ENCODE measurements at regions not wholly inside any gene's neighbourhood (a gene's known extent, or its start where the extent isn't known, plus 50 kb on each side); places are given as distances from the start of the nearest gene placed in this dataset.

DNA sequence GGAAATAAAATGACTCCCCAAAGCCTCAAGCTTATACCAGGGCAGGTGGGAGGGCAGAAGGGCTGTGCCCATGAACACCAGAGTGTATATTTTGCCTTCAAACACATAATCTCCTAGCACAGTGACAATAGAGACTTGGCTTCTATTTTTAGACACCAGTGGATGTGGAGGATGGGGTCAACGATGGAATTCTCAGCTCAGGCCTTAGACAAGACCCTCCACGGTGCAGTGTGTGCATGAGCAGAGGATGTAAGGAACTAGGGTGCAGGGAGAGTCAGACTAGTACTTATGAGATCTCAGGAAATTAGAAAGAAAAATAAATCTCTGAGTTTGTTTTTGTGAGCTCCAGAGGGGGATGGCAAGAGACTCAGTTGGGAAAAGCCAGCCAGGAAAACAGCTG is 113.6 kb upstream of the CADM1 start:
- in situ Hi-C loops (cut with HindIII; ENCODE audit: low pct_unique_long_range_greater_than_20kb, low sequenced_read_pairs), result no loop called here
- ChIA-PET CTCF (no interaction called here), POLR2A (no interaction called here)
- intact Hi-C loops (cut with micrococcal nuclease; ENCODE audit: unreplicated experiment), result no loop called here
- no peak for TF ChIP-seq SIN3A (IDR thresholded peaks at IDR 0.05; ENCODE audit: borderline replicate concordance, insufficient read depth, low read depth, low read length)
- no peak for DNase-seq (ENCODE audit: low read depth, low spot score)
- no peaks in the 10 kb centered on the region for H3K4me1 ChIP-seq (ENCODE audit: control insufficient read depth, insufficient read depth, low read length)
- BruUV-seq (replicated peaks), result no TSS peak
- no peak overlapping the region for H3K27ac ChIP-seq (ENCODE audit: low read length)
- no peaks in the 10 kb centered on the region for H3K9me3 ChIP-seq (ENCODE audit: control insufficient read depth, insufficient read depth, low read depth, low read length)
- no peak overlapping the region for H3K4me3 ChIP-seq (ENCODE audit: low read depth in 2 of 2, low read length in 2 of 2)
- ATAC-seq, result no peak
- H3K36me3 ChIP-seq (ENCODE audit: control insufficient read depth, insufficient read depth, low read length), result no peaks in the 10 kb centered on the region
- H3K27me3 ChIP-seq (ENCODE audit: control insufficient read depth, insufficient read depth, low read length), result no peaks in the 10 kb centered on the region

GRCh38 chr11:115616971-115617370 is 112.8 kb upstream of the CADM1 start:
- CTCF ChIA-PET, result no interaction called here

More at GRCh38 chr11:115616971-115617370, 112.8 kb upstream of the CADM1 start:
- no peak overlapping the region for H3K4me3 ChIP-seq (ENCODE audit: low read depth in 2 of 2, low read length in 2 of 2)
- in situ Hi-C loops (cut with HindIII; ENCODE audit: low pct_unique_long_range_greater_than_20kb, low sequenced_read_pairs), result no loop called here
- H3K4me1 ChIP-seq (ENCODE audit: control insufficient read depth, insufficient read depth, low read length), result no peaks in the 10 kb centered on the region
- DNase-seq (ENCODE audit: low read depth, low spot score) (no peak), ATAC-seq (no peak)
- H3K36me3 ChIP-seq (ENCODE audit: control insufficient read depth, insufficient read depth, low read length), result no peaks in the 10 kb centered on the region
- POLR2A ChIA-PET, result no interaction called here
- intact Hi-C loops (cut with micrococcal nuclease; ENCODE audit: unreplicated experiment), result no loop called here
- no peak overlapping the region for H3K27ac ChIP-seq (ENCODE audit: low read length)
- BruUV-seq (replicated peaks), result no TSS peak
- no peaks in the 10 kb centered on the region for H3K9me3 ChIP-seq (ENCODE audit: control insufficient read depth, insufficient read depth, low read depth, low read length)
- no peaks in the 10 kb centered on the region for H3K27me3 ChIP-seq (ENCODE audit: control insufficient read depth, insufficient read depth, low read length)
- TF ChIP-seq POLR2AphosphoS5 (IDR thresholded peaks at IDR 0.05; ENCODE audit: low read depth, low read length) (no peak), REST (IDR thresholded peaks at IDR 0.05; ENCODE audit: insufficient read depth in 1 of 2, low read depth in 2 of 2, low read length in 1 of 2) (no peak), TCF7L2 (IDR thresholded peaks at IDR 0.05; ENCODE audit: low read depth, low read length) (no peak), SIN3A (IDR thresholded peaks at IDR 0.05; ENCODE audit: borderline replicate concordance, insufficient read depth, low read depth, low read length) (no peak), CTCF (IDR thresholded peaks at IDR 0.05) (no peak)
